Nephron (organoid): ENCODE measurements at regions not wholly inside any gene's neighbourhood (a gene's known extent, or its start where the extent isn't known, plus 50 kb on each side); places are given as distances from the start of the nearest gene placed in this dataset.
A peak's percentile ranks its signal among the peaks of the same experiment; 100 is the strongest.

ENCODE experiments used
- H3K27ac Mint-ChIP-seq, 3 experiments: 2 replicates each; pipeline ENCODE4 v1.8.0; 2020; ENCODE audit warnings: mixed read lengths in 3 of 3, mild to moderate bottlenecking in 2 of 3, moderate library complexity in 1 of 3
- H3K27me3 Mint-ChIP-seq: 2 replicates; pipeline ENCODE4 v1.8.0; 2021; ENCODE audit warnings: low read depth, mild to moderate bottlenecking, moderate library complexity, mixed read lengths
- H3K36me3 Mint-ChIP-seq: 2 replicates; pipeline ENCODE4 v1.8.0; 2020; ENCODE audit warnings: low read depth, mixed read lengths
- H3K4me1 Mint-ChIP-seq: 2 replicates; pipeline ENCODE4 v1.8.0; 2020; ENCODE audit warnings: mixed read lengths
- H3K4me3 Mint-ChIP-seq, 3 experiments: 2 replicates each; pipeline ENCODE4 v1.8.0; 2020; ENCODE audit warnings: mild to moderate bottlenecking in 3 of 3, mixed read lengths in 3 of 3, moderate library complexity in 2 of 3
- H3K9me3 Mint-ChIP-seq: 2 replicates; pipeline ENCODE4 v1.8.0; 2020; ENCODE audit warnings: mixed read lengths
- CTCF ChIP-seq, 3 experiments: fragments of 200-600 bp; sonication (generic); IDR thresholded peaks; one replicate each; pipeline ENCODE4 v1.5.0; 2021; ENCODE audit warnings: antibody characterized with exemption in 3 of 3; ENCODE audit not compliant: unreplicated experiment in 3 of 3

- no peaks in the 10 kb centered on the region for H3K4me1 Mint-ChIP-seq
- no peaks in the 10 kb centered on the region for H3K36me3 Mint-ChIP-seq
- TF ChIP-seq CTCF (IDR thresholded peaks at IDR 0.05; ENCODE audit: unreplicated experiment in 3 of 3), result no peak
- H3K27ac Mint-ChIP-seq, result no peak overlapping the region
- H3K9me3 Mint-ChIP-seq, result no peaks in the 10 kb centered on the region
- no peak overlapping the region for H3K4me3 Mint-ChIP-seq
- H3K27me3 Mint-ChIP-seq, result no peaks in the 10 kb centered on the region
Measured at GRCh38 chr10:111750165-111750849, 433.3 kb downstream of the GPAM start.

GRCh38 chr10:111756217-111757061, 427.1 kb downstream of the GPAM start:
- Mint-ChIP-seq H3K27ac (peak overlapping the region in 1 of 3 experiments; percentile 5), H3K4me1 (peaks cover 6% of the 10 kb centered on the region), H3K36me3 (no peaks in the 10 kb centered on the region), H3K4me3 (no peak overlapping the region), H3K27me3 (peaks cover 7% of the 10 kb centered on the region), H3K9me3 (no peaks in the 10 kb centered on the region)
- TF ChIP-seq CTCF (IDR thresholded peaks at IDR 0.05; ENCODE audit: unreplicated experiment in 3 of 3), result peak; percentile 48 to 70 (median 60)

GRCh38 chr10:111758593-111758992, 425.0 kb downstream of the GPAM start:
- H3K27ac Mint-ChIP-seq, result no peak overlapping the region
- H3K4me1 Mint-ChIP-seq, result peaks cover 6% of the 10 kb centered on the region
- no peak overlapping the region for H3K4me3 Mint-ChIP-seq
- no peak for TF ChIP-seq CTCF (IDR thresholded peaks at IDR 0.05; ENCODE audit: unreplicated experiment in 3 of 3)
- H3K27me3 Mint-ChIP-seq, result peaks cover 7% of the 10 kb centered on the region
- no peaks in the 10 kb centered on the region for H3K36me3 Mint-ChIP-seq
- no peaks in the 10 kb centered on the region for H3K9me3 Mint-ChIP-seq

- TF ChIP-seq CTCF (IDR thresholded peaks at IDR 0.05; ENCODE audit: unreplicated experiment in 3 of 3), result no peak
- H3K27me3 Mint-ChIP-seq, result peaks cover 13% of the 10 kb centered on the region
- no peak overlapping the region for H3K4me3 Mint-ChIP-seq
- H3K9me3 Mint-ChIP-seq, result no peaks in the 10 kb centered on the region
- no peaks in the 10 kb centered on the region for H3K36me3 Mint-ChIP-seq
- H3K27ac Mint-ChIP-seq, result no peak overlapping the region
- no peaks in the 10 kb centered on the region for H3K4me1 Mint-ChIP-seq
Measured at GRCh38 chr10:111762114-111762513, 421.5 kb downstream of the GPAM start.

- no peaks in the 10 kb centered on the region for H3K4me1 Mint-ChIP-seq
- peaks cover 7% of the 10 kb centered on the region for H3K27me3 Mint-ChIP-seq
- no peaks in the 10 kb centered on the region for H3K9me3 Mint-ChIP-seq
- no peak overlapping the region for H3K27ac Mint-ChIP-seq
- H3K36me3 Mint-ChIP-seq, result no peaks in the 10 kb centered on the region
- H3K4me3 Mint-ChIP-seq, result no peak overlapping the region
- no peak for TF ChIP-seq CTCF (IDR thresholded peaks at IDR 0.05; ENCODE audit: unreplicated experiment in 3 of 3)
Measured at GRCh38 chr10:111765216-111765615, 418.3 kb downstream of the GPAM start.
